B cell (primary cell): ENCODE measurements at regions not wholly inside any gene's neighbourhood (a gene's known extent, or its start where the extent isn't known, plus 50 kb on each side); places are given as distances from the start of the nearest gene placed in this dataset.

ENCODE experiments used
- ATAC-seq: fragments of 200-7000 bp; cut with Tn5 transposase; one replicate; pipeline ENCODE4 v1.10.0; 2021; ENCODE audit warnings: low read depth, mild to moderate bottlenecking, moderate number of reproducible peaks, moderate library complexity
- CTCF ChIA-PET: fragments of 350-600 bp; sonication (Branson Sonifier 250); formaldehyde crosslinking; loops from one replicate; lab custom pipeline; 2021; ENCODE audit warnings: antibody characterized with exemption, inconsistent platforms; lab: Charles Lee
- POLR2A ChIA-PET: fragments of 350-600 bp; sonication (Branson Sonifier 250); formaldehyde crosslinking; loops from one replicate; lab custom pipeline; 2021; ENCODE audit warnings: antibody characterized with exemption; lab: Charles Lee
- DNase-seq: peaks from one replicate; pipeline ENCODE4 v3.0.0; 2013
- H2AFZ ChIP-seq: 2 replicates; pipeline ENCODE4 v1.6.1; 2012; ENCODE audit warnings: mild to moderate bottlenecking, low read depth, low read length; ENCODE audit not compliant: insufficient read depth, poor library complexity, severe bottlenecking
- H3K27ac ChIP-seq, 2 donors: 1 replicate in 1 of 2; 2 replicates in 1 of 2; pipeline ENCODE4 v1.5.1; 2012 to 2013; ENCODE audit warnings: low read length in 2 of 2, mild to moderate bottlenecking in 2 of 2, moderate library complexity in 1 of 2
- H3K27me3 ChIP-seq, 4 experiments: fragments of 200-600 bp in 1 of 4; sonication (generic) in 1 of 4; replicated peaks in 1 of 4; 1 replicate in 2 of 4; 2 replicates in 2 of 4; pipeline versions ENCODE4 v1.6.1 to v1.7.0; 2013 to 2016; ENCODE audit warnings: low read length in 3 of 4, mild to moderate bottlenecking in 2 of 4, mixed read lengths in 1 of 4, moderate library complexity in 1 of 4; ENCODE audit not compliant: insufficient read depth in 4 of 4, control insufficient read depth in 3 of 4; ENCODE audit errors: control extremely low read depth in 1 of 4
- H3K36me3 ChIP-seq, 2 experiments: replicated peaks in 1 of 2; 1 replicate in 1 of 2; 2 replicates in 1 of 2; pipeline versions ENCODE4 v1.6.1 to v1.7.1; 2013; ENCODE audit warnings: low read length in 1 of 2; ENCODE audit not compliant: insufficient read depth in 2 of 2, control insufficient read depth in 1 of 2; ENCODE audit errors: control extremely low read depth in 1 of 2, extremely low read depth in 1 of 2
- H3K4me1 ChIP-seq, 2 donors: fragments of 200-600 bp in 1 of 2; sonication (generic) in 1 of 2; 1 replicate in 1 of 2; 2 replicates in 1 of 2; pipeline versions ENCODE4 v1.5.1 to v1.6.1; 2013 to 2017; ENCODE audit warnings: low read length in 2 of 2; ENCODE audit not compliant: control insufficient read depth in 2 of 2, insufficient read depth in 2 of 2
- H3K4me2 ChIP-seq: replicated peaks from 2 replicates; pipeline ENCODE3; 2012; ENCODE audit warnings: mild to moderate bottlenecking, low read depth, low read length; ENCODE audit not compliant: poor library complexity, severe bottlenecking
- H3K4me3 ChIP-seq, 5 experiments: fragments of 200-600 bp in 1 of 5; sonication (generic) in 1 of 5; 1 replicate in 3 of 5; 2 replicates in 2 of 5; pipeline versions ENCODE4 v1.5.1 to v1.7.0; 2011 to 2016; ENCODE audit warnings: low read length in 4 of 5, mild to moderate bottlenecking in 4 of 5, low read depth in 2 of 5, control low read depth in 1 of 5, moderate library complexity in 1 of 5; ENCODE audit not compliant: insufficient read depth in 1 of 5; ENCODE audit errors: control extremely low read depth in 1 of 5, extremely low read depth in 1 of 5
- H3K79me2 ChIP-seq: fragments of 200-600 bp; sonication (generic); one replicate; pipeline ENCODE4 v1.6.0; 2016; ENCODE audit warnings: low read length; ENCODE audit not compliant: control insufficient read depth, insufficient read depth
- H3K9ac ChIP-seq: fragments of 200-600 bp; sonication (generic); 2 replicates; pipeline ENCODE4 v1.6.1; 2017; ENCODE audit warnings: mild to moderate bottlenecking, low read length, moderate library complexity
- H3K9me3 ChIP-seq, 3 donors: one replicate each; pipeline versions ENCODE4 v1.6.1 to v1.7.1; 2013; ENCODE audit warnings: low read length in 2 of 3; ENCODE audit not compliant: control insufficient read depth in 2 of 3, insufficient read depth in 1 of 3; ENCODE audit errors: control extremely low read depth in 1 of 3
- H4K20me1 ChIP-seq: 2 replicates; pipeline ENCODE4 v1.6.0; 2012; ENCODE audit warnings: mild to moderate bottlenecking, low read length; ENCODE audit not compliant: insufficient read depth, control insufficient read depth, poor library complexity, severe bottlenecking
- H3K27ac Mint-ChIP-seq: one replicate; pipeline ENCODE4 v1.8.0; 2021; ENCODE audit warnings: mixed read lengths
- H3K27me3 Mint-ChIP-seq: one replicate; pipeline ENCODE4 v1.8.0; 2021; ENCODE audit warnings: mixed read lengths
- H3K4me1 Mint-ChIP-seq: one replicate; pipeline ENCODE4 v1.8.0; 2021; ENCODE audit warnings: mixed read lengths
- H3K4me3 Mint-ChIP-seq: one replicate; pipeline ENCODE4 v1.8.0; 2021; ENCODE audit warnings: mixed read lengths
- H3K9me3 Mint-ChIP-seq: one replicate; pipeline ENCODE4 v1.8.0; 2022; ENCODE audit warnings: mixed read lengths; ENCODE audit not compliant: insufficient read depth
- EZH2 ChIP-seq: IDR thresholded peaks from 2 replicates; pipeline ENCODE4 v1.6.1; 2012; ENCODE audit warnings: borderline replicate concordance, low read depth, mild to moderate bottlenecking, moderate library complexity, low read length; ENCODE audit not compliant: insufficient read depth, poor library complexity, severe bottlenecking
- WGBS: methylation state at CpG from one replicate; pipeline ENCODE4 v1.1.5; 2013; ENCODE audit warnings: missing lambda C conversion rate; ENCODE audit not compliant: insufficient coverage; 5-methylcytosine and 5-hydroxymethylcytosine counted together
- intact Hi-C: fragments of 100-400 bp; cut with micrococcal nuclease; formaldehyde crosslinking; loops from one replicate; pipeline ENCODE4 v1.10.0; 2022
- TF ChIP-seq, protein P1 (sequence below): fragments of 200-600 bp; IDR thresholded peaks from one replicate; pipeline ENCODE4 v1.8.0; 2022; ENCODE audit warnings: antibody characterized with exemption, mild to moderate bottlenecking

DNA sequence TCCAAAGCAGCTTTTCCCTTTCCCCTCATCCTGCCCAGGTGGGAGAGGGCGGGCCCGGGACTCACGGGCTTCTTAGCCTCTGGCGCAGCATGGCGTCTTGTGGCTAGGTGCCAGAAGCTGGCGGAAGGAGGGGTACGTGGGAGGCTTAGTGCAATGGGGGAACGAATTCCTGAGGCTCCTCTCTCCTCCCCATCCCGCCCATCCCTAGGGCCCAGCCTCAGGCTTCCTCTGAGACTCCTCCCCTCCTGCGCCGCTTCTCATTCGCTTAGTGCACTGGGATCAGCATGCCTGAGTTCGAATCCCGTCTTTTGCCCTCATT is 297.8 kb downstream of the ZNF536 start:
- ChIA-PET POLR2A (no interaction called here), CTCF (interaction anchor here (1.1 to 1.7 kb wide), 3 partner anchors 9 to 33 kb away, joined by 3 read pairs; no protein-coding TSS in a partner anchor)
- DNase-seq (no peak), ATAC-seq (no peak)
- Histone ChIP-seq H3K27me3 (peaks cover 0 to 28% (median 0%) of the 10 kb centered on the region in 4 experiments), H3K36me3 (no peaks in the 10 kb centered on the region), H3K9me3 (peaks cover 0 to 18% (median 0%) of the 10 kb centered on the region in 3 donors), H3K27ac (no peak overlapping the region), H3K4me1 (no peaks in the 10 kb centered on the region), H3K4me3 (no peak overlapping the region), H3K4me2 (no peak overlapping the region), H3K79me2 (no peaks in the 10 kb centered on the region), H3K9ac (no peak overlapping the region), H2AFZ (no peak overlapping the region), H4K20me1 (no peaks in the 10 kb centered on the region)
- TF ChIP-seq EZH2: no peak
- TF ChIP-seq, protein P1, sequence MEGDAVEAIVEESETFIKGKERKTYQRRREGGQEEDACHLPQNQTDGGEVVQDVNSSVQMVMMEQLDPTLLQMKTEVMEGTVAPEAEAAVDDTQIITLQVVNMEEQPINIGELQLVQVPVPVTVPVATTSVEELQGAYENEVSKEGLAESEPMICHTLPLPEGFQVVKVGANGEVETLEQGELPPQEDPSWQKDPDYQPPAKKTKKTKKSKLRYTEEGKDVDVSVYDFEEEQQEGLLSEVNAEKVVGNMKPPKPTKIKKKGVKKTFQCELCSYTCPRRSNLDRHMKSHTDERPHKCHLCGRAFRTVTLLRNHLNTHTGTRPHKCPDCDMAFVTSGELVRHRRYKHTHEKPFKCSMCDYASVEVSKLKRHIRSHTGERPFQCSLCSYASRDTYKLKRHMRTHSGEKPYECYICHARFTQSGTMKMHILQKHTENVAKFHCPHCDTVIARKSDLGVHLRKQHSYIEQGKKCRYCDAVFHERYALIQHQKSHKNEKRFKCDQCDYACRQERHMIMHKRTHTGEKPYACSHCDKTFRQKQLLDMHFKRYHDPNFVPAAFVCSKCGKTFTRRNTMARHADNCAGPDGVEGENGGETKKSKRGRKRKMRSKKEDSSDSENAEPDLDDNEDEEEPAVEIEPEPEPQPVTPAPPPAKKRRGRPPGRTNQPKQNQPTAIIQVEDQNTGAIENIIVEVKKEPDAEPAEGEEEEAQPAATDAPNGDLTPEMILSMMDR: no peak
- intact Hi-C loops: no loop called here
- H3K4me1 Mint-ChIP-seq: no peaks in the 10 kb centered on the region
- peaks cover 8% of the 10 kb centered on the region for H3K27me3 Mint-ChIP-seq
- H3K4me3 Mint-ChIP-seq: no peak overlapping the region
- WGBS: 82% methylated on average over 9 of the region's 14 CpGs
- H3K9me3 Mint-ChIP-seq: no peaks in the 10 kb centered on the region
- no peak overlapping the region for H3K27ac Mint-ChIP-seq

DNA sequence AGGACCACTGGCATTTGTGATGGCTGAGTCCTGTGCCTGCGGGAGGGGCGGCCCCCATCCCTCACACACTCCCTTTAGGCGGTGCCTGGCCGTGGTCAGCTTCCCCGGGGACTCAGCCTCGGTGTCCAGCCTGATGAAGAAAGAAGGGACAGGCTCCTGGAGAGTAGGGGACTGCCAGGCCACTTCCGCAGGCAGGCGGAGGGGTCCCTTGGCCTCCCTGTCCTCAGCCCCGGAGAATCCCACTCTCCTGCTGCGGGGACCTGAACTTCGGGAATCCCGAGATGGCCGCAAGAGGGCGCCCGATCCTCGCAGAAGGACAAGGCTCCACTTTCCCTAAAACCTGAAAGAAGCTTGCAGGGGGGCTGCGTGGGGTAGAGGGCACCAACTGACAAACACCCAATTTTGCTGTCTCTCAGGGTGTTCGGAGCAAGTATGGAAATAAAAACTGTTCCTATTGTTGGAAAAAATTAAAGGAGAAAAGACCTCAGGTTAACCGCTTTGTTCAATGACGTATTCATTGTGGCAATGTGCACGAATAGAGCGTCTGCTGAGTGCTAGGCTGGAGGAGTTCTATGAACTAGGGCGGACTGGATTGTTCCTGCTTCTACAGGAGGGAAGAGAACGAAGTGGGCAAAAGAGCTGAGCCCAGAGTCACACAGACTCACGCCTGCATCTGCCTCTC is 297.3 kb downstream of the ZNF536 start:
- peaks cover 8% of the 10 kb centered on the region for H3K27me3 Mint-ChIP-seq
- H3K9me3 ChIP-seq: peaks cover 0 to 14% (median 0%) of the 10 kb centered on the region in 3 donors
- H3K4me3 Mint-ChIP-seq: no peak overlapping the region
- no peak overlapping the region for H3K4me3 ChIP-seq
- WGBS: 47% methylated on average over 13 of the region's 25 CpGs
- no peak overlapping the region for H3K27ac ChIP-seq
- H3K9me3 Mint-ChIP-seq: no peaks in the 10 kb centered on the region
- no peak overlapping the region for H2AFZ ChIP-seq
- ChIA-PET CTCF (interaction anchor here (1.1 to 1.7 kb wide), 3 partner anchors 9 to 32 kb away, joined by 3 read pairs; no protein-coding TSS in a partner anchor), POLR2A (no interaction called here)
- intact Hi-C loops: no loop called here
- no peaks in the 10 kb centered on the region for H4K20me1 ChIP-seq
- H3K27me3 ChIP-seq: peaks cover 0 to 28% (median 0%) of the 10 kb centered on the region in 4 experiments
- no peaks in the 10 kb centered on the region for H3K36me3 ChIP-seq
- no peaks in the 10 kb centered on the region for H3K4me1 ChIP-seq
- H3K4me1 Mint-ChIP-seq: no peaks in the 10 kb centered on the region
- no peak overlapping the region for H3K27ac Mint-ChIP-seq
- no peak for TF ChIP-seq EZH2
- TF ChIP-seq, protein P1: peak; percentile 64
- no peaks in the 10 kb centered on the region for H3K79me2 ChIP-seq
- ATAC-seq: no peak
- DNase-seq: peak; percentile 22
- no peak overlapping the region for H3K9ac ChIP-seq
- H3K4me2 ChIP-seq: no peak overlapping the region
